ENCODE measurements at regions not wholly inside any gene's neighbourhood (a gene's known extent, or its start where the extent isn't known, plus 50 kb on each side); places are given as distances from the start of the nearest gene placed in this dataset.

- no peak for TF ChIP-seq CTCF (IDR thresholded peaks at IDR 0.05)
- no peak for TF ChIP-seq ZFX (IDR thresholded peaks at IDR 0.05; ENCODE audit: borderline replicate concordance)
These were observed 787.8 kb upstream of the LINC00305 start for GRCh38 chr18:64936671-64937070.

All from 22Rv1 (cell line).